Lower leg skin (tissue), 3 donors: ENCODE measurements at regions not wholly inside any gene's neighbourhood (a gene's known extent, or its start where the extent isn't known, plus 50 kb on each side); places are given as distances from the start of the nearest gene placed in this dataset.

Experiments
- POLR2A ChIP-seq, 2 donors: fragments of 450-650 bp; IDR thresholded peaks; one replicate each; pipeline ENCODE4 v1.6.1; 2016 to 2017; ENCODE audit warnings: antibody characterized with exemption in 2 of 2, mild to moderate bottlenecking in 1 of 2, moderate library complexity in 1 of 2
- TF ChIP-seq, protein P1 (sequence below), 3 donors: fragments of 450-650 bp; IDR thresholded peaks; one replicate each; pipeline ENCODE4 v1.5.1; 2016; ENCODE audit warnings: antibody characterized with exemption in 3 of 3, mild to moderate bottlenecking in 3 of 3, moderate library complexity in 2 of 3

DNA sequence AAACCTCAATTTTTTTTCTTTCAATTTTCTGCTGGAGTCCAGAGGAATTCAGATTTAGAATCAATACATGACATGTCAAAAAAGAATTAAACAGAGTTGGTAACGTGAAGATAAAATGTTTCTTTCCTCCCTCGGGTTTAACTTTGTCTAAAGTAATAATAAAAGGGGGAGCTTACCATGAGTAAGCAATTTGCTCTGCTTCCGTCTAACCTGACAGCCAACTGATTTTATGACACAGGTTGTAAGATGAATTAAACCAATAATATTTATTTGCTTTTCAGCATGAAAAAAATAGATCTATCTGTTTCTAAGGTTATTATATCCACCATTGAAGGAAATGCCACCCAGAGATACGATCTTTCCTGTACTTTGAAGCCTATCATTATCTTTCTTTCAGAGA is 352.6 kb downstream of the OSTF1 start:
- TF ChIP-seq, protein P1, sequence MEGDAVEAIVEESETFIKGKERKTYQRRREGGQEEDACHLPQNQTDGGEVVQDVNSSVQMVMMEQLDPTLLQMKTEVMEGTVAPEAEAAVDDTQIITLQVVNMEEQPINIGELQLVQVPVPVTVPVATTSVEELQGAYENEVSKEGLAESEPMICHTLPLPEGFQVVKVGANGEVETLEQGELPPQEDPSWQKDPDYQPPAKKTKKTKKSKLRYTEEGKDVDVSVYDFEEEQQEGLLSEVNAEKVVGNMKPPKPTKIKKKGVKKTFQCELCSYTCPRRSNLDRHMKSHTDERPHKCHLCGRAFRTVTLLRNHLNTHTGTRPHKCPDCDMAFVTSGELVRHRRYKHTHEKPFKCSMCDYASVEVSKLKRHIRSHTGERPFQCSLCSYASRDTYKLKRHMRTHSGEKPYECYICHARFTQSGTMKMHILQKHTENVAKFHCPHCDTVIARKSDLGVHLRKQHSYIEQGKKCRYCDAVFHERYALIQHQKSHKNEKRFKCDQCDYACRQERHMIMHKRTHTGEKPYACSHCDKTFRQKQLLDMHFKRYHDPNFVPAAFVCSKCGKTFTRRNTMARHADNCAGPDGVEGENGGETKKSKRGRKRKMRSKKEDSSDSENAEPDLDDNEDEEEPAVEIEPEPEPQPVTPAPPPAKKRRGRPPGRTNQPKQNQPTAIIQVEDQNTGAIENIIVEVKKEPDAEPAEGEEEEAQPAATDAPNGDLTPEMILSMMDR (IDR thresholded peaks at IDR 0.05) = no peak
- TF ChIP-seq POLR2A (IDR thresholded peaks at IDR 0.05) = no peak
